Parathyroid adenoma (tissue), 2 donors: ENCODE measurements at regions not wholly inside any gene's neighbourhood (a gene's known extent, or its start where the extent isn't known, plus 50 kb on each side); places are given as distances from the start of the nearest gene placed in this dataset.

Experiments used
- H2AFZ ChIP-seq: fragments of 300-600 bp; sonication (generic); one replicate; pipeline ENCODE4 v1.7.0; 2017; ENCODE audit warnings: antibody characterized with exemption, mild to moderate bottlenecking
- H3K27ac ChIP-seq: fragments of 300-600 bp; sonication (generic); one replicate; pipeline ENCODE4 v1.7.0; 2017
- H3K27me3 ChIP-seq: fragments of 300-600 bp; sonication (generic); one replicate; pipeline ENCODE4 v1.7.0; 2017; ENCODE audit warnings: low read length; ENCODE audit not compliant: control insufficient read depth, insufficient read depth
- H3K36me3 ChIP-seq: fragments of 300-600 bp; sonication (generic); one replicate; pipeline ENCODE4 v1.7.0; 2017; ENCODE audit warnings: low read length; ENCODE audit not compliant: control insufficient read depth, insufficient read depth
- H3K4me1 ChIP-seq: fragments of 300-600 bp; sonication (generic); one replicate; pipeline ENCODE4 v1.7.0; 2017; ENCODE audit warnings: control low read depth
- H3K4me2 ChIP-seq: fragments of 300-600 bp; sonication (generic); one replicate; pipeline ENCODE4 v1.7.0; 2017; ENCODE audit warnings: low read length
- H3K4me3 ChIP-seq: fragments of 300-600 bp; sonication (generic); one replicate; pipeline ENCODE4 v1.7.0; 2017; ENCODE audit warnings: low read depth, low read length
- H3K79me2 ChIP-seq: fragments of 300-600 bp; sonication (generic); one replicate; pipeline ENCODE4 v1.7.0; 2017; ENCODE audit warnings: control low read depth
- H3K9ac ChIP-seq: fragments of 300-600 bp; sonication (generic); one replicate; pipeline ENCODE4 v1.7.0; 2017; ENCODE audit warnings: mild to moderate bottlenecking
- H3K9me3 ChIP-seq: fragments of 300-600 bp; sonication (generic); one replicate; pipeline ENCODE4 v1.7.0; 2017; ENCODE audit warnings: low read length; ENCODE audit not compliant: control insufficient read depth
- TF ChIP-seq, protein P1 (sequence below): fragments of 300-600 bp; sonication (generic); IDR thresholded peaks from one replicate; pipeline ENCODE4 v1.7.0; 2017; ENCODE audit warnings: antibody characterized with exemption, mild to moderate bottlenecking
- donor health status: primary hyperparathyroidism.

GRCh38 chr16:22425036-22425801, 50.8 kb upstream of the CDR2 start:
- no peaks in the 10 kb centered on the region for H3K4me1 ChIP-seq
- TF ChIP-seq, protein P1, sequence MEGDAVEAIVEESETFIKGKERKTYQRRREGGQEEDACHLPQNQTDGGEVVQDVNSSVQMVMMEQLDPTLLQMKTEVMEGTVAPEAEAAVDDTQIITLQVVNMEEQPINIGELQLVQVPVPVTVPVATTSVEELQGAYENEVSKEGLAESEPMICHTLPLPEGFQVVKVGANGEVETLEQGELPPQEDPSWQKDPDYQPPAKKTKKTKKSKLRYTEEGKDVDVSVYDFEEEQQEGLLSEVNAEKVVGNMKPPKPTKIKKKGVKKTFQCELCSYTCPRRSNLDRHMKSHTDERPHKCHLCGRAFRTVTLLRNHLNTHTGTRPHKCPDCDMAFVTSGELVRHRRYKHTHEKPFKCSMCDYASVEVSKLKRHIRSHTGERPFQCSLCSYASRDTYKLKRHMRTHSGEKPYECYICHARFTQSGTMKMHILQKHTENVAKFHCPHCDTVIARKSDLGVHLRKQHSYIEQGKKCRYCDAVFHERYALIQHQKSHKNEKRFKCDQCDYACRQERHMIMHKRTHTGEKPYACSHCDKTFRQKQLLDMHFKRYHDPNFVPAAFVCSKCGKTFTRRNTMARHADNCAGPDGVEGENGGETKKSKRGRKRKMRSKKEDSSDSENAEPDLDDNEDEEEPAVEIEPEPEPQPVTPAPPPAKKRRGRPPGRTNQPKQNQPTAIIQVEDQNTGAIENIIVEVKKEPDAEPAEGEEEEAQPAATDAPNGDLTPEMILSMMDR: no peak
- H3K79me2 ChIP-seq: no peaks in the 10 kb centered on the region
- no peaks in the 10 kb centered on the region for H3K36me3 ChIP-seq
- H3K4me2 ChIP-seq: no peak overlapping the region
- no peaks in the 10 kb centered on the region for H3K9me3 ChIP-seq
- H2AFZ ChIP-seq: no peak overlapping the region
- peak overlapping the region; percentile 39 for H3K27ac ChIP-seq
- no peaks in the 10 kb centered on the region for H3K27me3 ChIP-seq
- no peak overlapping the region for H3K9ac ChIP-seq
- H3K4me3 ChIP-seq: no peak overlapping the region

GRCh38 chr16:22424161-22424937, 49.9 kb upstream of the CDR2 start:
- Histone ChIP-seq H3K27ac (peak overlapping the region; percentile 3), H3K4me1 (no peaks in the 10 kb centered on the region), H3K79me2 (no peaks in the 10 kb centered on the region), H3K9me3 (no peaks in the 10 kb centered on the region), H3K4me2 (no peak overlapping the region), H3K9ac (no peak overlapping the region), H3K36me3 (no peaks in the 10 kb centered on the region), H2AFZ (no peak overlapping the region), H3K27me3 (no peaks in the 10 kb centered on the region), H3K4me3 (no peak overlapping the region)
- TF ChIP-seq, protein P1: no peak
